Stimulated activated CD8-positive, alpha-beta memory T cell treated with anti-CD3 and anti-CD28 coated beads, Interleukin-7, amount 100 ng/mL, for 1 hour (primary cell): ENCODE measurements at regions not wholly inside any gene's neighbourhood (a gene's known extent, or its start where the extent isn't known, plus 50 kb on each side); places are given as distances from the start of the nearest gene placed in this dataset.
"Not testable (repeated sequence)": the region's sequence is repeated elsewhere in the genome, so short reads cannot be mapped to it uniquely, and the experiment has no call there.

Experiments
- DNase-seq, 2 donors: peaks; one replicate each; pipeline ENCODE4 v3.0.0-alpha.2; 2020; ENCODE audit warnings: low read depth in 2 of 2

DNA sequence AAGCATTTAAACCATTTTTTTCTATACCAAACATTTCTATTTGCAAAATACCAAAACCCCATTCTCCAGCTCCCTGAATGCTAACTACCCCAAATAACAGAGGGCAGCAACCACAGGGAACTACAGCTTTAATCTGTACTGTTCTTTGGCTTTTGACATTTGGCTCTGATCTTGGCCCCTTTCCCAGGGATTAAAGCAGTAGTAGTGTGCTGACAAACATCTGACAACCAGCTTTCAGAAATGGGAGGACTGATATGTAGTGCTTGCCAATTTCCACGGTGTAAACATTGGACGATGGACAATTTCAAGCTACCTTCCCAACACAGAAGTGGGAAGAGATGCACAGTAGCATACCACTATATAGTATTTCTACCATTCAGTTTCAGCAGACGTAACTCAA lies 88.4 kb upstream of the TEAD1 start:
- no peak for DNase-seq

GRCh38 chr11:12587333-12587991 lies 86.8 kb upstream of the TEAD1 start:
- no peak for DNase-seq

DNA sequence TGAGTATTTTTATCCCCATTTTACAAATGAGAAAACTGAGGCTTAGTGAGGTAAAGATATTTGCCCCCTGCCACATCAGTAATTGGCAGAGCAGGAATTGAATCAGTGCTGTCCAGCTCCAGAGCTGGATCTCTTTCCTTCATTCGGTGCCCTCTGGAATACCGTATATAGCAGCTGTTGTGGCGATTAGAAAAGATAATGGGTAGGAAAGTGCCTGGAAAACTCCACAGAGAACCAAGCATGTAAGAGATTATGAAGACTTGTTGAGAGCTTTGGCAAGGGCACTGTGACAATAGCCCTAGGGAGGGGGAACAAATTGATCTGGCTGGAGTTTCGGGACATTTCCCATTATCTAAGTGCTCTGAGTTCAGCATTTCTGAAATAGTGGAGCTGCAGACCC lies 82.5 kb upstream of the TEAD1 start:
- DNase-seq = no peak

- no peak for DNase-seq
These were observed 81.9 kb upstream of the TEAD1 start for GRCh38 chr11:12592283-12592682.

GRCh38 chr11:12595089-12595847 lies 79.0 kb upstream of the TEAD1 start:
- DNase-seq = not testable (repeated sequence)

- DNase-seq = no peak
These were observed 75.6 kb upstream of the TEAD1 start for GRCh38 chr11:12598330-12599256.

GRCh38 chr11:12599408-12600143 lies 74.6 kb upstream of the TEAD1 start:
- peak in 1 of 2 donors; percentile 1 for DNase-seq

- DNase-seq = no peak
These were observed 73.4 kb upstream of the TEAD1 start for GRCh38 chr11:12600829-12601228.

DNA sequence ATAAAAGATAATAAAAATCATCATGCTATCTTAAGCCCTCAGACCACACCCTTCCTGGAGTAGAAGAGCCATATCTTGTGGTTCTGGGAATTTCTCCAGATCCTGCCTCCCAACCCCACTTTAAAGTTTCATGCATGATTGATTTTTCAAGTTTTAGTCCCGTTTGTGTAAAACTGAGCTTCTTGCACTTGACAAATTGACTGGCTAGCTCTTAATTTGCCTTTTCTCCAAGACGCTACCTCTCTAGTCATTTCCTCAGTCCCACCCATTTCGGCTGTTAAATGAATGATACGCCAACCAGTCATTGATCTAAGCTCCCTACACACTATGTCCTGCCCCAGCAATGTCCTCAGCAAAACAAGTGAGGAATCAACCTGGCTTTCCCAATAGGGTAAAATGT lies 71.8 kb upstream of the TEAD1 start:
- DNase-seq = no peak

DNA sequence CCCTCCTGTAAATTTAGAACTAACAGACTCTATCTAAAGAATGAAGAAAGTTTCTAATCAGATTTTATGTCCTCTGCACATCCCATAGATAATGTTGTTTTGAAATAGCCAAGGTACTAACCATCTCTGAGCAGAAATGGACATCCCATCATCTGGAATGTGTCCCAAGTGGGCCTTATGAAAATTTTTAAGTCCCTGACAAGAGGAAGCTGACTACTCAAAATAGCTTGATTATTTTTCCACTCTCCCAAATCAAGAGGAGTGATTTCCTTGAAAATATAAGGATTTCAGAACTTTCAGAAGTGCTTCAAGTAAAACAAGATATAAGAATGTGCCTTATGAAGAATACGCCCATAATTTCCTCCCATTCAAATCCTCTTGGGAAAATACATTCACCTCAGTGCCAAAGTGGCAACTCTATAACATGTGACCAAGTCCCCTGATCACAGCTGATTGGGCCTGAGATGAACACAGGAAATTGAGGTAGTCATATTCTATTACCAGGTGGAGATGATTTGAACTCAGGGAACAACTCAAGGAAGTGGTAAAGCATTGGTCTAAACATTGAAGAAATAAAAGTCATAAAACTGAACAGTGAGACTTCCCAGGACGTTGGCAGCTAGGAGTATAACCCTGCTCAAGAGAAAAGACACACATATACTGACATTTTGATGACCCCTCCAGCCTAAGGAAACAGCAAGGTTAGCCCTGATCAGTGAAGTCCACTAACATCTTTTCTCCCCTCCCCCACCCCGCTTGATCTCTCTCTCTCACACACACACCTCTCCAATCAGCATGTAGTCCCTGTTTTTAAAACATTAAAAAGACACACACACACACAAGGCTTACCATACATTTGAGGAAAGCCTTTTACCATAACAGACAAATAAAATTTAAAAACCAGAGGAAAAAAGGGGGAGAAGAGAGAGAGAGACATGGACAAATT lies 70.8 kb upstream of the TEAD1 start:
- DNase-seq = no peak

DNA sequence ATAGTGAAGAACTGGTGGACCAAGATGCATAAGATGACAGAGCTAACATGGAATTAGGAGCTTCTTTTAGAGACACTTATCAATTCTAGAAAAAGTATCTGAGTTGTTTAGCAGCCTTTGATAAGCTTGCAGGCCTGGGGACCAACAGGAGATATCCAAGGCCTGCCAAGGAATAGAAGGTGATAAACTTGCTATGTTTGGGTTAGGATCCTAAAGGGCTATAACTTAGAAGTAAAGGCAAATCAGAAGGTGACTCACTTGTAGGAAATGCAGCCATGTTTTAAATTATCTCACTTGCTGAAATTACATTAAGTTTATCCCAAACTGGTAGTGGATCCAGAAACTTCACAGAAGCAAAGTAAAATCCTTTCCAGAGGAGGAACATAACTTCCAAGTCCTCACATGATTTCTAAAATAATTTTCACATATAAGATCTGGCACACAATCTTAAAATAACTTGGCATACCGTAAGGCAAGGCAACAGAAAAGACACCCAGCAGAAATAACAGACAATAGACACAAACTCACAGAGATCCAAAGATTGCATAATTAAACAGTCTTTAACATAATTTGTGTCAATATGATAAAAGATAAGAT lies 69.6 kb upstream of the TEAD1 start:
- no peak for DNase-seq

DNA sequence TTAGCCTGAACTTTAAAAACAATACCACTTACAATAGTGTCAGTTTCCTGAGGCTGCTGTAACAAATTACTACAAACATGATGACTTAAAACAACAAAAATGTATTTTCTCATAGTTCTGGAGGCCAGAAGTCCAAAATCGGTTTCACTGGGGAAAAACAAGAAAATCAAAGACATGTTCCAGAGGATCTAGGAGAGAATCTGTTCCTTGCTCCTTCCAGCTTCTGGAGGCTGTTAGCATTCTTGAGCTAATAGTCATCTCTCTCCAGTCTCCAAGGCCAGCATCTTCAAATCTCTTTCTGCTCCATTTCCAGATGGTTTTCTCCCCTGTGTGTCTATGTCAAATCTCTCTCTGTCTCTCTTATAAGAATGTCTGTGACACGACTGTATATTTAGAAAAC lies 67.6 kb upstream of the TEAD1 start:
- DNase-seq = no peak

DNA sequence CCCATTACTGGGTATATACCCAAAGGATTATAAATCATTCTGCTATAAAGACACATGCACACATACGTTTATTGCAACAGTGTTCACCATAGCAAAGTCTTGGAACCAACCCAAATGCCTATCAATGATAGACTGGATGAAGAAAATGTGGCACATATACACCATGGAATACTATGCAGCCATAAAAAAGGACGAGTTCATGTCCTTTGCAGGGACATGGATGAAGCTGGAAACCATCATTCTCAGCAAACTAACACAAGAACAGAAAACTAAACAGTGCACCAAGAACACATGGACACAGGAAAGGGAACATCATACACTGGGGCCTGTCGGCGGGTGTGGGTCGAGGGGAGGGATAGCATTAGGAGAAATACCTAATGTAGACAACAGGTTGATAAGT lies 65.5 kb upstream of the TEAD1 start:
- not testable (repeated sequence) for DNase-seq

- DNase-seq = no peak
These were observed 62.9 kb upstream of the TEAD1 start for GRCh38 chr11:12611352-12611751.

- DNase-seq = no peak
These were observed 56.6 kb upstream of the TEAD1 start for GRCh38 chr11:12617632-12618031.

DNA sequence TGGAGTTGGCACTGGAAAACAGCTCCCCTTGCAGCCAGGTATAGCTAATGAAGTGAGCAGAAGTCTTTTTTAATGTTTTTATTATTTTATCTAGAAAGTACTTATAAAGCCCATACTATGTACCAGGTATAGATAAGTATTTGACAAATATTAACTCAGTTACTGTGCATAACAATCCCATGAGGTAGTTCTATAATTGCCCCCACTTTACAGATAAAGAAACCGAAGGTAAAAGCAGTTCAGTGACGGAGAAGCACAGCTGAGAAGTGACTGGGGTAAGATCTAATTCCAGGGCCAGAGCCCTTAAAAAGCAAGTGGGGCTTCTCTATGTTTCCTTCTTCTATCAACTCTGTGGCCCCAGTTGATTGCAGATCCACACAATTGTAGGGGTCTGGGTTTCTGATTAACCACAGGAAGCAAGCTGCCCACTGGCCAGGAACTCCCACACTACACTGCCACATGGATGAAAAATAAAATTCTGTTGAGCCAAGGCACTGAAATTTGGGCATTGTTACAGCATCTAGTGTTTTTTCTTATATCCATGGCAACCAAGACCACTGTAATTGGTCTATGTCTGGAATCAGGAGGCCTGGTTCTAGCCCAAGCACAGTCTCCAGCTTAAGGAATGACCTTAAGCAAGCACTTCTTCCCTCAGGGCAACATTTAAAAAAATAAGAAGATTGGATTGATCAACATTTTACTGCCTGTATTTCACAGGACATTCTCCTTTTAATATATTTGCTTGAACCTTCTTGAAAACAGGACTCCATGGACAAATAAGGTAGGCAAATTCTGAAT lies 55.3 kb upstream of the TEAD1 start:
- no peak for DNase-seq

DNA sequence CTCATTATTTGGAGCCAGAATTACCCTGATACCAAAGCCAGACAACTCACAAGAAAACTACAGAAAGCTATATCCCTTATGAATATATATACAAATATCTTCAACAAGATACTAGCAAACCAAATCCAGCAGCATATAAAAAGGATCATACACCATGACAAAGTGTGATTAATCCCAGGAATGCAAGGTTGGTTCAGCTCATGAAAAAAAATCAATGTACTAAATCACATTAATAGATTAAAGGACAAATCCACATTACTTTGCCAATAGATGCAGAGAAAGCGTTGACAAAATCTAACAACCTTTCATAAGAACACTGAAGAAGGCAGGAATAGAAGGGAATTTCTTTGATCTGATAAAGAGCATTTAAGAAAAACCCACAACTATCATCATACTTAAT lies 50.4 kb upstream of the TEAD1 start:
- DNase-seq = no peak
